ENCODE measurements at regions not wholly inside any gene's neighbourhood (a gene's known extent, or its start where the extent isn't known, plus 50 kb on each side); places are given as distances from the start of the nearest gene placed in this dataset.

GRCh38 chr7:21142081-21142480 is 285.8 kb upstream of the SP4 start:
- TF ChIP-seq EZH2 (optimal IDR thresholded peaks at IDR 0.05; ENCODE audit: low read depth, low read length) (no peak), CTCF (IDR thresholded peaks at IDR 0.05; ENCODE audit: low read length) (no peak), EZH2phosphoT487 (IDR thresholded peaks at IDR 0.05; ENCODE audit: low read length) (no peak)

All from MM.1S (cell line).